RWPE2 (cell line): ENCODE measurements at regions not wholly inside any gene's neighbourhood (a gene's known extent, or its start where the extent isn't known, plus 50 kb on each side); places are given as distances from the start of the nearest gene placed in this dataset.

Source experiments
- ATAC-seq: fragments of 200-7000 bp; cut with Tn5 transposase; 3 replicates; pipeline ENCODE4 v1.9.1; 2021; ENCODE audit warnings: low read depth
- DNase-seq: peaks from one replicate; pipeline ENCODE4 v3.0.0-alpha.2; 2020; ENCODE audit warnings: low spot score
- H3K27ac ChIP-seq: fragments of 450-650 bp; 2 replicates; pipeline ENCODE4 v1.5.1; 2017; ENCODE audit warnings: mild to moderate bottlenecking; ENCODE audit not compliant: poor library complexity, severe bottlenecking
- H3K27me3 ChIP-seq: fragments of 250-450 bp; sonication (Bioruptor Pico); 2 replicates; pipeline ENCODE4 v1.5.1; 2021; ENCODE audit warnings: mild to moderate bottlenecking, moderate library complexity; ENCODE audit not compliant: insufficient read depth, poor library complexity, severe bottlenecking
- H3K36me3 ChIP-seq: fragments of 250-450 bp; sonication (Bioruptor Pico); 2 replicates; pipeline ENCODE4 v1.5.1; 2020; ENCODE audit warnings: low read depth, mild to moderate bottlenecking, moderate library complexity
- H3K4me1 ChIP-seq: fragments of 250-450 bp; sonication (Bioruptor Pico); 2 replicates; pipeline ENCODE4 v1.5.1; 2021; ENCODE audit warnings: mild to moderate bottlenecking, moderate library complexity; ENCODE audit not compliant: insufficient read depth, poor library complexity, severe bottlenecking
- H3K4me3 ChIP-seq: fragments of 250-450 bp; sonication (Bioruptor Pico); 2 replicates; pipeline ENCODE4 v1.5.1; 2021; ENCODE audit warnings: mild to moderate bottlenecking, moderate library complexity; ENCODE audit not compliant: severe bottlenecking
- H3K9me3 ChIP-seq: fragments of 250-450 bp; sonication (Bioruptor Pico); 2 replicates; pipeline ENCODE4 v1.5.1; 2021; ENCODE audit warnings: mild to moderate bottlenecking, moderate library complexity; ENCODE audit not compliant: severe bottlenecking
- CTCF ChIP-seq: fragments of 450-650 bp; IDR thresholded peaks from one replicate; pipeline ENCODE4 v1.5.1; 2017; ENCODE audit warnings: mild to moderate bottlenecking, moderate library complexity; ENCODE audit not compliant: poor library complexity, severe bottlenecking

- H3K27ac ChIP-seq, result peak overlapping the region; percentile 71
- ATAC-seq (peak; percentile 97), DNase-seq (no peak)
- TF ChIP-seq CTCF, result no peak
- peaks cover 3% of the 10 kb centered on the region for H3K9me3 ChIP-seq
- H3K4me3 ChIP-seq, result no peak overlapping the region
- no peaks in the 10 kb centered on the region for H3K36me3 ChIP-seq
- no peaks in the 10 kb centered on the region for H3K27me3 ChIP-seq
- peaks cover 23% of the 10 kb centered on the region for H3K4me1 ChIP-seq
Measured at GRCh38 chr6:66930559-66931290, 1223.7 kb upstream of the EYS start.

GRCh38 chr6:66926060-66926459 is 1219.0 kb upstream of the EYS start:
- no peaks in the 10 kb centered on the region for H3K27me3 ChIP-seq
- H3K4me1 ChIP-seq, result peaks cover 11% of the 10 kb centered on the region
- peaks cover 5% of the 10 kb centered on the region for H3K9me3 ChIP-seq
- no peak for DNase-seq
- no peak overlapping the region for H3K27ac ChIP-seq
- no peak for TF ChIP-seq CTCF
- ATAC-seq, result no peak
- H3K4me3 ChIP-seq, result no peak overlapping the region
- H3K36me3 ChIP-seq, result no peaks in the 10 kb centered on the region

- H3K36me3 ChIP-seq, result no peaks in the 10 kb centered on the region
- no peaks in the 10 kb centered on the region for H3K4me1 ChIP-seq
- no peak overlapping the region for H3K4me3 ChIP-seq
- no peak overlapping the region for H3K27ac ChIP-seq
- no peak for TF ChIP-seq CTCF
- H3K9me3 ChIP-seq, result no peaks in the 10 kb centered on the region
- no peak for DNase-seq
- no peak for ATAC-seq
- no peaks in the 10 kb centered on the region for H3K27me3 ChIP-seq
Measured at GRCh38 chr6:66913657-66914056, 1206.6 kb upstream of the EYS start.

- H3K27me3 ChIP-seq, result no peaks in the 10 kb centered on the region
- H3K4me3 ChIP-seq, result no peak overlapping the region
- peaks cover 2% of the 10 kb centered on the region for H3K4me1 ChIP-seq
- H3K36me3 ChIP-seq, result no peaks in the 10 kb centered on the region
- H3K9me3 ChIP-seq, result peaks cover 2% of the 10 kb centered on the region
- no peak overlapping the region for H3K27ac ChIP-seq
- ATAC-seq (no peak), DNase-seq (no peak)
- TF ChIP-seq CTCF, result no peak
Measured at GRCh38 chr6:66902457-66902856, 1195.4 kb upstream of the EYS start.
